ENCODE measurements at regions not wholly inside any gene's neighbourhood (a gene's known extent, or its start where the extent isn't known, plus 50 kb on each side); places are given as distances from the start of the nearest gene placed in this dataset.

GRCh38 chr10:31614611-31615010, 295.6 kb downstream of the ZEB1 start:
- no peak for TF ChIP-seq CTCF (IDR thresholded peaks at IDR 0.05; ENCODE audit: insufficient read depth, missing control alignments)
- no peak for FAIRE-seq
- no peak for DNase-seq (ENCODE audit: insufficient read length, low spot score)

DNA sequence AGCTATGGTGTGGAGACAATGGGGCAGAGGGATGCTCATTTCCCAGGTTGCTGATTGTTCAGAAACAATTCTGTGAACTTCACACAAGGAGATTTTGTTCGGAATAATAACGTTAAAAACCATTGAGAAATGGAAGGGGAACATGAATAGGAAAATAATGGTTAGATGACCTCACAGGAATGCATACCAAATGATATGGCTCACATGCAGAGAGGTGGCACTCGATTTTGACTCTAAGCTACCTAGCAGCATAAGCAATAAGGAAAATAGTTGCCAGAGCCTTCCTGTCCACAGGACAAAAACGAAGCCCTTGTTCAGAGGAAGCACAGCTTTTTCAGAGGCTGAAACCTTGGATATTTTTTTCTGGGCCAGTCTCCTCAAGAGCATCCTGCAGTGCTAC, 293.1 kb downstream of the ZEB1 start:
- DNase-seq (ENCODE audit: insufficient read length, low spot score) (no peak), FAIRE-seq (no peak)
- TF ChIP-seq CTCF (IDR thresholded peaks at IDR 0.05; ENCODE audit: insufficient read depth, missing control alignments), result no peak

- TF ChIP-seq CTCF (IDR thresholded peaks at IDR 0.05; ENCODE audit: insufficient read depth, missing control alignments), result no peak
- DNase-seq (ENCODE audit: insufficient read length, low spot score) (no peak), FAIRE-seq (no peak)
Observed at GRCh38 chr10:31611161-31611560, 292.1 kb downstream of the ZEB1 start.

GRCh38 chr10:31607481-31607880, 288.5 kb downstream of the ZEB1 start:
- no peak for TF ChIP-seq CTCF (IDR thresholded peaks at IDR 0.05; ENCODE audit: insufficient read depth, missing control alignments)
- no peak for FAIRE-seq
- DNase-seq (ENCODE audit: insufficient read length, low spot score), result no peak

- TF ChIP-seq CTCF (IDR thresholded peaks at IDR 0.05; ENCODE audit: insufficient read depth, missing control alignments), result no peak
- FAIRE-seq, result no peak
- no peak for DNase-seq (ENCODE audit: insufficient read length, low spot score)
Observed at GRCh38 chr10:31606841-31607240, 287.8 kb downstream of the ZEB1 start.

- FAIRE-seq, result no peak
- TF ChIP-seq CTCF (IDR thresholded peaks at IDR 0.05; ENCODE audit: insufficient read depth, missing control alignments), result no peak
Observed at GRCh38 chr10:31605861-31606525, 287.0 kb downstream of the ZEB1 start.

DNA sequence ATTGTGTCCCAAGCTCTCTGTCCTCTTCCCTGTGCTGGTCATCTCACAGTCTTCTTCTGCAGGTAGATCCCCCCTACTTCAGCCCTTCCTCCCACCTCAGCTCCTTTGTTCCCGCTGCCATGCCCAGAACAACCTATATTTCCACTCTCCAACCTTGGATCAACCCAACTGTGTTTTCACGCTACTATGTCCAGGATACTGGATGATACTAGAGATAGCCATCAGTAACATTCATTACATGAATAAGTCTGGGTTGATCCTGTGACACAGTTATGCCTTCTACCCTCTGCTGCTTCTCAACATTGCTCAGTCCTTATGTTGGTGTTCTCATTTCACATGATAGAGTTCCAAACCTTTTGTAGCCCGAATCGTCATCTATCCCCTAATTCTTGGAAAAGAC, 286.4 kb downstream of the ZEB1 start:
- TF ChIP-seq CTCF (IDR thresholded peaks at IDR 0.05; ENCODE audit: insufficient read depth, missing control alignments), result no peak
- DNase-seq (ENCODE audit: insufficient read length, low spot score) (no peak), FAIRE-seq (no peak)

More at GRCh38 chr10:31605861-31606525, 287.0 kb downstream of the ZEB1 start:
- no peak for DNase-seq (ENCODE audit: insufficient read length, low spot score)
